ENCODE measurements at regions not wholly inside any gene's neighbourhood (a gene's known extent, or its start where the extent isn't known, plus 50 kb on each side); places are given as distances from the start of the nearest gene placed in this dataset.

GRCh38 chr11:113533425-113533698, 58.2 kb upstream of the DRD2 start:
- TF ChIP-seq SLC30A9 (CRISPR knock-in tag; IDR thresholded peaks at IDR 0.05) = no peak
- no peak for TF ChIP-seq ZNF277 (CRISPR knock-in tag; IDR thresholded peaks at IDR 0.05; ENCODE audit: borderline replicate concordance)
- peak; percentile 64 for TF ChIP-seq NFIC (IDR thresholded peaks at IDR 0.05)
- no peaks in the 10 kb centered on the region for H3K79me2 ChIP-seq (ENCODE audit: control insufficient read depth, insufficient read depth, low read length)
- POLR2A ChIA-PET = no interaction called here
- H3K27ac ChIP-seq (ENCODE audit: extremely low read depth, low read depth, low read length) = no peak overlapping the region
- H3K36me3 ChIP-seq (ENCODE audit: control insufficient read depth, insufficient read depth, low read length) = no peaks in the 10 kb centered on the region
- H3K9ac ChIP-seq (ENCODE audit: insufficient read depth in 1 of 2, low read depth in 2 of 2, low read length in 2 of 2) = no peak overlapping the region
- H2AFZ ChIP-seq (ENCODE audit: low read depth, low read length) = no peak overlapping the region
- CTCF ChIA-PET (ENCODE audit: low intra/inter-chr PET ratio) = interaction anchor here (1.6 kb wide), 1 partner anchor 227 kb away, joined by 4 read pairs; no protein-coding TSS in a partner anchor
- no peak overlapping the region for H3K4me2 ChIP-seq (ENCODE audit: insufficient read depth, low read length)
- no peak for ATAC-seq
- no peak for DNase-seq (ENCODE audit: extremely low read depth in 1 of 4, low spot score in 3 of 4)
- intact Hi-C loops (cut with micrococcal nuclease) (loop anchor here (5.0 kb wide), 1 partner anchor 199 kb away; no protein-coding TSS in a partner anchor), in situ Hi-C loops (cut with MboI) (loop anchor here (25.0 kb wide), 1 partner anchor 221 kb away; the partner anchor contains the start of gene TTC12)
- no peaks in the 10 kb centered on the region for H4K20me1 ChIP-seq (replicated peaks; ENCODE audit: control insufficient read depth, insufficient read depth, low read length)
- H3K9me3 ChIP-seq (replicated peaks; ENCODE audit: control insufficient read depth, insufficient read depth, low read depth, low read length) = no peaks in the 10 kb centered on the region
- 3% methylated on average over 4 of the region's 4 CpGs for WGBS (ENCODE audit: insufficient coverage, low coverage, missing lambda C conversion rate)
- peaks cover 12 to 15% of the 10 kb centered on the region in 2 experiments; a peak in 4 of 5 replicates for H3K27me3 ChIP-seq (ENCODE audit: control insufficient read depth in 2 of 2, insufficient read depth in 2 of 2, low read length in 2 of 2)
- FAIRE-seq = no peak
- no TSS peak for BruUV-seq (replicated peaks)
- H3K9me1 ChIP-seq (ENCODE audit: control insufficient read depth, insufficient read depth, low read length) = no peaks in the 10 kb centered on the region
- H3K4me3 ChIP-seq = no peak overlapping the region
- no peaks in the 10 kb centered on the region; a peak in 1 of 5 replicates for H3K4me1 ChIP-seq (replicated peaks in 1 of 2; ENCODE audit: control insufficient read depth in 2 of 2, insufficient read depth in 2 of 2, low read length in 2 of 2)

All from K562 (cell line).